Osteocyte (in vitro differentiated cells): ENCODE measurements at regions not wholly inside any gene's neighbourhood (a gene's known extent, or its start where the extent isn't known, plus 50 kb on each side); places are given as distances from the start of the nearest gene placed in this dataset.

Experiments used
- DNase-seq: peaks from one replicate; pipeline ENCODE4 v3.0.0; 2021; ENCODE audit warnings: mixed read lengths; ENCODE audit not compliant: unreplicated experiment; ENCODE audit errors: extremely low spot score
- H3K27ac Mint-ChIP-seq: one replicate; pipeline ENCODE4 v1.8.0; 2021; ENCODE audit warnings: mild to moderate bottlenecking, mixed read lengths; ENCODE audit not compliant: unreplicated experiment
- H3K27me3 Mint-ChIP-seq: one replicate; pipeline ENCODE4 v1.8.0; 2021; ENCODE audit warnings: mixed read lengths; ENCODE audit not compliant: unreplicated experiment
- H3K36me3 Mint-ChIP-seq: one replicate; pipeline ENCODE4 v1.8.0; 2021; ENCODE audit warnings: mixed read lengths; ENCODE audit not compliant: unreplicated experiment
- H3K4me1 Mint-ChIP-seq: one replicate; pipeline ENCODE4 v1.8.0; 2021; ENCODE audit warnings: mixed read lengths; ENCODE audit not compliant: unreplicated experiment
- H3K4me3 Mint-ChIP-seq: one replicate; pipeline ENCODE4 v1.8.0; 2021; ENCODE audit warnings: mild to moderate bottlenecking, moderate library complexity, mixed read lengths; ENCODE audit not compliant: unreplicated experiment
- H3K9me3 Mint-ChIP-seq: one replicate; pipeline ENCODE4 v1.8.0; 2021; ENCODE audit warnings: mixed read lengths; ENCODE audit not compliant: unreplicated experiment
- TF ChIP-seq, protein P1 (sequence below): fragments of 200-600 bp; sonication (generic); IDR thresholded peaks from 2 replicates; pipeline ENCODE4 v1.5.0; 2021; ENCODE audit warnings: antibody characterized with exemption, mild to moderate bottlenecking, moderate library complexity

DNA sequence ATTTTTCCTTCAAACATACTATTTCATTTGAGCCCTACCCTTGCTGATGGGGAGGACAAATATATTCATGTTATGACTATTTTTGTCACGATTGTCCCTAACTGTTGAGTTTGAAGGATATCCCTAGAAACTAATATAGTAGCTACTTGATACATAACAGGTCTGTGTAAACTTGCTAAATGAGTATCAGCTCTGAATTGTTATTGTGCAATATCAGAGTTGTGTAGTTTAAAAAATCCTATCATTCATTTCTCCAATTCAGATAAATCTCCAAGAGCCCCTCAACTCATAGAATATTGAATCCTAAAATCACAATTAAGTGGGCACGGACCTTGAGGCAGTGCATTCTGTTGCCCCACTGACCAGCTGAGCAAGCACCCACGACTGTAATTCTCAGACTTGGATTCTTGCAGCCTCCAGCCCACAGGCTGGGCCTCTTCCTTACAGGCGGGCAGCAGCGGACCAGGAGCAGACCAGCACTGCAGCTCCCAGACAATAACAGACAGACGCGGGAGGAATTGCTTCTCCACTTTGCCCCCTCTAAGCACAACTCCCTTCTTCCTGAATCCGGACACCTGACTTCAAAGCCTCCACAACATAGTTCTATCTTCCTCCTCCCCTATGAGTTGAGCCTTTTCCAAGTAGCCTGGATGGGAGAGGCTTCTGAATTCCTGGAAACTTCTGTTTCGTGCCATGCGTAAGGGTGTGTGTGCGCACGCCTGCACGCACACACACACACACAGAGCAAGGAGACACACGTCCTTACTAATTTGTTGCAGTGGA lies 337.6 kb upstream of the ARGLU1 start:
- Mint-ChIP-seq H3K4me3 (no peak overlapping the region), H3K9me3 (no peaks in the 10 kb centered on the region), H3K27ac (no peak overlapping the region), H3K4me1 (no peaks in the 10 kb centered on the region), H3K27me3 (peaks cover 15% of the 10 kb centered on the region), H3K36me3 (no peaks in the 10 kb centered on the region)
- no peak for DNase-seq
- TF ChIP-seq, protein P1, sequence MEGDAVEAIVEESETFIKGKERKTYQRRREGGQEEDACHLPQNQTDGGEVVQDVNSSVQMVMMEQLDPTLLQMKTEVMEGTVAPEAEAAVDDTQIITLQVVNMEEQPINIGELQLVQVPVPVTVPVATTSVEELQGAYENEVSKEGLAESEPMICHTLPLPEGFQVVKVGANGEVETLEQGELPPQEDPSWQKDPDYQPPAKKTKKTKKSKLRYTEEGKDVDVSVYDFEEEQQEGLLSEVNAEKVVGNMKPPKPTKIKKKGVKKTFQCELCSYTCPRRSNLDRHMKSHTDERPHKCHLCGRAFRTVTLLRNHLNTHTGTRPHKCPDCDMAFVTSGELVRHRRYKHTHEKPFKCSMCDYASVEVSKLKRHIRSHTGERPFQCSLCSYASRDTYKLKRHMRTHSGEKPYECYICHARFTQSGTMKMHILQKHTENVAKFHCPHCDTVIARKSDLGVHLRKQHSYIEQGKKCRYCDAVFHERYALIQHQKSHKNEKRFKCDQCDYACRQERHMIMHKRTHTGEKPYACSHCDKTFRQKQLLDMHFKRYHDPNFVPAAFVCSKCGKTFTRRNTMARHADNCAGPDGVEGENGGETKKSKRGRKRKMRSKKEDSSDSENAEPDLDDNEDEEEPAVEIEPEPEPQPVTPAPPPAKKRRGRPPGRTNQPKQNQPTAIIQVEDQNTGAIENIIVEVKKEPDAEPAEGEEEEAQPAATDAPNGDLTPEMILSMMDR: no peak

DNA sequence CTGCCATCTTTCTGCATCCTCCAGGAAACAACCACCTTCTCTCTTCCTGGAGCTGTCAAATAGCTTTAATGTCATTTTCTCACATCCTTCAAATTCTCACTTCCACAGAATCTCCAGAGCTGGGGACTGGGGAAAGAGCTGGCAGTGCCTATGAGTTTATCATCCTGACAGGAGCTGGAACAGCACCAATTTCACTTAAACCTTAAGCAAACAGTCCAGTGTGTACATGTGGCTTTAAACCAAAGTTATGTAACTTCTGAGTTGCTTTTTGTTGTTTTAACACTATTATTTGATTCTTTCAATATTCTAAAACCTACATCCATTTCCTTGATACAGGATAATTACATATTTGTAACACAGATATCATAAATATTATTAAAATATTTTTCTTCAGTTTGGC lies 331.5 kb upstream of the ARGLU1 start:
- no peak overlapping the region for H3K4me3 Mint-ChIP-seq
- H3K36me3 Mint-ChIP-seq: no peaks in the 10 kb centered on the region
- no peak overlapping the region for H3K27ac Mint-ChIP-seq
- no peak for DNase-seq
- no peaks in the 10 kb centered on the region for H3K4me1 Mint-ChIP-seq
- TF ChIP-seq, protein P1: no peak
- no peaks in the 10 kb centered on the region for H3K9me3 Mint-ChIP-seq
- no peaks in the 10 kb centered on the region for H3K27me3 Mint-ChIP-seq

DNA sequence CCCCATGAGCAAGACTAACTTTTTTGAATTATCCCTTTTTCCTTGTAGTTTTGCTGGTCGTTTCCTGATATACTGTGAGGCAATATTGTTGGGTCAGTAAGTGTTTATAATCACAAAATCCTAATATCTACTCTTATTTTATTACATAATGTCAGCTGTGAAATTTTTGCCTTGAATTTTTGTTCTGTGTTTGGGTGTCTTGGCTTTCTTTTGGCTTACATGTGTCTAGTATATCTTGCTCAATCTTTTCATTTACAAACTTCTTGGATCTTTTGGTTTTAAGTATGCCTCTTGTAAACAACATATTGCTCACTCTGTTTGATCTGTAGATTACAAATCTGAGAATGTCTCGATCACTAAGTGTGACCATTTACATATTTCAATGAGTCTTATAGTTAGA lies 330.3 kb upstream of the ARGLU1 start:
- Mint-ChIP-seq H3K9me3 (no peaks in the 10 kb centered on the region), H3K27me3 (no peaks in the 10 kb centered on the region), H3K4me3 (no peak overlapping the region), H3K4me1 (no peaks in the 10 kb centered on the region), H3K27ac (no peak overlapping the region), H3K36me3 (no peaks in the 10 kb centered on the region)
- TF ChIP-seq, protein P1: no peak
- DNase-seq: no peak

DNA sequence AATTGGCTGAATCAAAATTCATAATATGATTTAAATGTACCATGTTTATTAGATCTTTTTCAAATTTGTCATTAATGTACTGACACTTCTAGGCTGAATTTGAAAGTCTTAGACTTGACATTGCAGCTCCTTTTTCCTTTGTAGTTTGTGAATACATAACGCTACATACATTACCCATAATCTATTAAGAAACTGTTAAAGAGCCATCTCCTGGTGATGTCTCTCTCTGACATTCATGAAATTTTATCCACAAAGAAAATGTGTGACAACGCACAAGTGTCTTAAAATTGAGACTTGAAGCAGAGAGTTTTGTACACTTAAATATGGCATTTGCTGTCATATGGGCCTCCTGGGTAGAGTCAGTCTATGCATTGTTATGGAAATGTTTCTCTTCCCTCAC lies 320.2 kb upstream of the ARGLU1 start:
- TF ChIP-seq, protein P1: no peak
- Mint-ChIP-seq H3K4me3 (no peak overlapping the region), H3K27me3 (no peaks in the 10 kb centered on the region), H3K9me3 (no peaks in the 10 kb centered on the region), H3K4me1 (no peaks in the 10 kb centered on the region), H3K36me3 (no peaks in the 10 kb centered on the region), H3K27ac (no peak overlapping the region)
- DNase-seq: no peak

DNA sequence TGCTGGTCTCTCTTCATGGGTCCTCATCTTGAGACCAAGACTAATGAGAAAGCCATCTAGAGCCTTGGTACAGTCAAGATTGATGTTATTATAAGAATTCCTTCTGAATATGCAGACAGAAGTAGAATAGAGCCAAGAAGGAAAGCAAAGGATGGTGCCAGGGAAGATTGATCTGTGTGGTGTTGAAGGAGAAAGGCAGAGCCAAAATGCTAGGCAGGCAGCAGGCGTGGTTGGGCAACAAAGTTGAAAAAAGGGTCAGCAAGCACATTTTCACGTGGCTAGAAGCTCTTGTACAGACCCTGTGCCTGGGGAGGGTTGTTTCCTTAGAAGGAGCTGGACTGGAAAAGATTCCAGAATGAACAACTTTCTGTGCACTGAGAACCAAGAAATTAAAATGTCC lies 319.7 kb upstream of the ARGLU1 start:
- DNase-seq: no peak
- TF ChIP-seq, protein P1: no peak
- Mint-ChIP-seq H3K36me3 (no peaks in the 10 kb centered on the region), H3K4me1 (no peaks in the 10 kb centered on the region), H3K27me3 (no peaks in the 10 kb centered on the region), H3K4me3 (no peak overlapping the region), H3K9me3 (no peaks in the 10 kb centered on the region), H3K27ac (no peak overlapping the region)
